ENCODE measurements at regions not wholly inside any gene's neighbourhood (a gene's known extent, or its start where the extent isn't known, plus 50 kb on each side); places are given as distances from the start of the nearest gene placed in this dataset.
A peak's percentile ranks its signal among the peaks of the same experiment; 100 is the strongest.

DNA sequence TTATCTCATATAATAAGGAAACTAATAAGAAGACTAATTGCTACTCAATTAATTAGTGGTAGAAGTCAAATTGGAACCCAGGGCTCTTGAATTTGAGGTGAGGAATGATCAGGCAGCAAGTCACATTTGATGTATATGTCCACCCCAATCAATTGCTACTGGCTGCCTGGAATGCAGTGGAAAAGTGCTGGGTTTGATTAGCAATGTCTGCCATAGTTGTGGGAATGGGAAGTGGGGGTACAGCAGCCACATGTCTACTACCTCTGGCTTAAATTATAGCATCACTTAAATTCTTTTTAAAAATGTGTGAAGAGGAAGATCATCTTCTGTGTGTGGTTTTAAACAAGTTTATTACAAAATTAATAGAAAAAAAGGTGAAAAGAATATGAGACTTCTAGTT lies 50.8 kb upstream of the NAV2 start:
- no peak for DNase-seq

DNA sequence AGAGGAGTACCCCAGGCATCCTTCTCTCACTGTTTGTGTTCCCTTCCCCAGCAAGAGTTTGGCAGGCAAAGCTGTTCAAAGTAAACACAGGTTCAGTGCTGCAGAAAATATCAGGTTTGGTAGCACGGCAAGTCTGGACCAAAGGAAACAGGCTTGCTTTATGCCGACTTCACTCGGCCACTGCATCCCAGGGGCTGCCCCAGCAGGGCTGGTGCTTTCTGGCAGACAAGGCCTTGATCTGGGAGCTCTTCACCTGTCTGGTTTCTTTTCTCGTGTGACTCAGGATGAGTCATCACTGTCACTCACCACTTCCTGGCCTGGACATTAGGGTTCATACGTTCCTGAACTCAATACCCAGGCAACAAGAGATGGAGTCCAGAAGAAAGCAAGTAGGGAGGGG lies 52.6 kb upstream of the NAV2 start:
- DNase-seq = peak; percentile 13

DNA sequence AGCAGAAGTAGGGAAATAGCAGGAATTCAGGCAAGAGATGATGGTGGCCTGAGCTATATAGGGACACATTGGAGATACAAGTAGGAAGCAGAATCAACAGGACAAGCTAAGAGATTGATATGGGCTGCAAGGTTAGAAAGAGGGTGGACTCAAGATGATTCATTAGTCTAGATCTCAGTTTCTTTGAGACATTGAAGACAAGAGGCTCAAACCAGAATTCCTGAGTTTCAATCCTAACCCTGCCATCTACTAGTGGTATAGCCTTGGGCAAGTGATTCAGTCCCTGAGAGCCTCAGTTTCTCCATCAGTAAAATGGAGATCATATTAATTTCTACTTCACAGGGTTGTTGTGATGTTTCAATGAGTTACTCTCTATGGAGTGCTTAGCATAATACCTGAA lies 53.1 kb upstream of the NAV2 start:
- DNase-seq = no peak

DNA sequence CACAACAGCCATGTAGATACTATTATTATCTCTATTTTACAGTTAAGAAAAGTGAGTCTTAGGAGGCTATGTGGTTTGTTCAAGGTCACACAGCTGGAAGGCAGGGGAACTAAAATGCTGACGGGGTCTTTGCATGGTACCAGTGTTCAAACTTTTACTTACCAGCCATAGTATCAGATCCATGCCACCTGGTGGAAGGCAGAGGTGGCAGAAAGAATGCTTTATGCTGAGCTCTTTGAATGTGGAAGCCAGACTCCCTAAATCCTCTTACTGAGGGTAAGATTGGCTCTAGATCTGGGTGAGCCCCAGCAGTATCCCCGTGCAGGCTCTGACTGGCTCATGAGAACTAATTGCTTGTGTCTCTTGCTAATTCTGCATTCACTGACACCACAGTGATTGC lies 54.3 kb upstream of the NAV2 start:
- no peak for DNase-seq

DNA sequence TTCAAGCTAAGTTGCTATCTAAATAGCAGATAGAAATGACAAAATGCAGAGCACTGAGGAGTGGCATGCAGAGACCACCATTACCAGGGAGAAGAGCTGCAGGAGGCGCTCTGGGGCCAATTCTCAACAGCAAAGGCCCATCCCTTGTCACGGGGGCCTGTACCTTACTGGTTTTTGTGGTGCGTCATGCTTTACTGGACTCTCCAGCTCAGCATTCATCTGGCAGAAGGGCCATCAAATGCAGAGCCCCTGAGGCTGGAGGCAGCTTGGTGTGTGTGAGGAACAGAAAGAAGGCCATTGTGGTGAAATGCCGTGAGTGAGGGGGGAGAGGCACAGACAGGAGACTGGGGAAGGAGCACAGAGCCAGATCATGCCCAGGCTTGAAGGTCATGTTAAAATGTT lies 56.5 kb upstream of the NAV2 start:
- no peak for DNase-seq

DNA sequence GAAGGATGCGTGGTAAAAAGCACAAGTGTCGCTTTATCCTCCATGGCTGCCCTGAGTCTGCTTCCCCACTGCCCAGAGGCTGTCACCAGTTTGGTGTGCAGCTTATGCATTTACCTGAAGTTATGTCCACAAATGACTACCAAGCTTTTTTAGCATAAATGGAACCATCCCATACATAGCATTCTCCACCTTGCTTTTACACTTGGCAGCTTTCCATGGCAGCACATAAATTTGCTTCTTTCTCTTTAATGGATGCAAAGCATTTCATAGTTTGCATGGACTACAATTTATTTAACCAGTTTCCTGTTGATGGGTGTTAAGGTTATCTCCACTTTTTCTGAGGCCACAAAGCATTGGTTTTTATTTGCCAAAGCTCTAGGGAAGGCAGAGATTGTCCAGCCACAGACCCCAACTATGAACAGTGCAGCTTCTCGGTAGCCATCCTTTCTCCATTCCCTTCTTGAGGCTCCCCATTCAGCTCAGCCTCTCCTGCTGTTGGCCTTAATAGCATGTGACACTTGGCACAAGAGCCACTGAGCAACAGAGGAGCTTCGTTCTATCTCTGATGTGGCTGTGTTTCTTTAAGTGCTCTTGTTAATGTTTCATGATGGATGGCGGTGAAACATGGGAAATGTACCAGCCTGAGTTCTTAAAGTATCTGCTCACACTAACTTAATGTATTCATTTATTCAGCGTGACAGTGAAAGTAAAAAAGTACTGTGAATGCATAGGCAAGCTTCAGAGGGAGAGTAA lies 59.8 kb upstream of the NAV2 start:
- DNase-seq = no peak

DNA sequence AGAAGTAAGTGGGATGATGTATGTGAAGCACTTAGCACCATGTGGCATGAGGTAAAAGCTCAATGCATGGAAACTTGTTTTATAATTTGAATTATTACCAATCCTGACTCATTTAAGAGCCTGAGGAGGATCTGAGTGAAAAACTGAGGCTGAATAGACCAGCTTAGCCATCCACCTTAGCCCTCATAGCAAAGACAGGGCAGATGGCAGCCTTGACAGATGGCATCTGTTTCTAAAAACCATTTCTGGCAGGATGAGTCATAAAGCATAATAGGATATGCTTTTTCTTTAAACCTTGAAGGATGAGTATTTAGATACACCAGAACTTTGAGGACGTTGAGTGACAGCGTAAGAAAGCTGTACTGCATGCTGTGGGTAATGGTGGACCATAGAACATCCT lies 61.0 kb upstream of the NAV2 start:
- no peak for DNase-seq

DNA sequence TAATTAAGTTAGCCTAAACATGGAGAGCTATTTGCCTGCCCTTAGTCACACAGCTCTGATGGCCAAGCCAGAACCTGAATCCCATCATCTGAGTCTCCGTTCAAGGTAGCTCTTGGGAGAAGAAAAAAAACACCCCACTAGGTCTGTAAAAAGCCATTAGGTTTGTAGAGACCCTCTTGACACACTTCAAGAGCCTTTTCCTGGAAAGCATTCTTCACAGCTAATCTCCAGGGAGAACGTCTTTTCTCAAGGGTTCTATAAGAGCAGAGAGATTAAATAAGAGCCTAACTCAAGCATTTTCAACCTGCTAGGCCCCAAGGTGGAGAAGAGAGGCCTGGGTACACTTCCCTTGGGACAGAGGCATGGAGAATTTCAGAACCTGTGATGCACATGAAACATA lies 61.6 kb upstream of the NAV2 start:
- no peak for DNase-seq

DNA sequence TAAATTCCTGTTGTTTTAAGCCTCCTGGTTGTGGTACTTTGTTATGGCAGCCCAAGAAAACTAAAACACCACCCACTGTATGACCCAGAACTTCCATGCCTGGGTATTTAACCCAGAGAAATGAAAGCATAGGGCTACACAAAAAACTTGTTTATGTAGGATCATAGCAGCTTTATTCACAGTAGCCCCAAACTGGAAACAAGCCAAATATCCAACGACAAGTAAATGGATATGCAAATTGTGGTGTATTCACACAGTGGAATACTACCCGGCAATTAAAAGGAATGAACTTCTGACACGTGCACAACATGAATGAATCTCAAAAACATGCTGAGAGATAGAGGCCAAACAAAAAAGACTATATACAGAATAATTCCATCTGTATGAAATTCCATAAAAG lies 62.2 kb upstream of the NAV2 start:
- DNase-seq = no peak

DNA sequence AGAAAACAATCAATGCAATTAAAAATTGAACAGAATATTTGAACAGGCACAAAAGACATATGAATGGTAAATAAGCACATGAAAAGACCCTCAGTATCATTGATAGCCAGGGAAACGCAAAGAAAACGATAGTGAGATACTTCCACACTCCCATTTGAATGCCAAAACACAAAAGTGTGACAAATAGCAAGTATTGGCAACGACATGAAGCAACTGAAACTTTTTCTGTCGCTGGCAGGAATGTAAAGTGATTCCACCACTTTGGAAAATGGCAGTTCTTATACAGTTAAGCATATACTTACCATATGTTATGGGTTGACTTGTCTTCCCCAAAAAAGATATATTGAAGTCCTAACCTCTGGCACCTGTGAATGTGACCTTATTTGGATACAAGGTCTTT lies 62.9 kb upstream of the NAV2 start:
- no peak for DNase-seq

DNA sequence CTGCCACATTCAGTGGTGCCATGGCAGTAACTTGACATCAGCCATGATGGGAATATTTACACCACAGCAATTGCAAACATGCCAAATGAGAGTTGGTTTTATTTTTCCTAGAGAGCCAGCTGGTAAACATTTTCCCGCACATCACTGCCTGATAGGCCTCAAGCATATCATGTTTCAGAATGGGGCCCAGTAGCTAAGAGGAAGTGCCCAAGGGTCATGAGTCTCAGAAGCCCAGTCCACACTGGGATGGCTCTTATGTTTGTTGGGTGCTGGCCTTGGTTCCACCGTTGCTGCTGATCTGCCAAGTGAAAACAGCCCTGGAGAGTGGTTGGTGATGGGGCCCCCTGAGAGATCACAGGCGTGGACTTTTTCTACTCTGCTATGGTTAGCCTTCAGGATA lies 64.3 kb upstream of the NAV2 start:
- no peak for DNase-seq

DNA sequence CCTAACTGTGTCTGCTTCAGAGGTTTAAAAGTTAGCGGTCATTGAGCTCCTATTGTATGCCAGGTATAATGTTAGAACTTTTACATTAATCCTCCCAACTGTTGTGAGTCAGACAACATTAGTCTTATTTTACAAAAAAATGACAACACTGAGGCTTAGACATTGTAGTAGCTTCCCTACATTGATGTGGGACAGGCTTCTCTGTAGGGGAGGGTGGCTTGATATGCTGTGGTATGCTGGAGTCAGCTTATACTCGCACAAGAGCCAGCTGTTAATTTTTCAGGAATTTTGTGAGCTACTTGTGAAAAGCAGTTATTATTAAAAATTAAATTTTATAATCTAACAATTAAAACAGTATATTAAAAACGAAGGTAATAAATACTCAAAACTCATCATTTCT lies 64.8 kb upstream of the NAV2 start:
- no peak for DNase-seq

DNA sequence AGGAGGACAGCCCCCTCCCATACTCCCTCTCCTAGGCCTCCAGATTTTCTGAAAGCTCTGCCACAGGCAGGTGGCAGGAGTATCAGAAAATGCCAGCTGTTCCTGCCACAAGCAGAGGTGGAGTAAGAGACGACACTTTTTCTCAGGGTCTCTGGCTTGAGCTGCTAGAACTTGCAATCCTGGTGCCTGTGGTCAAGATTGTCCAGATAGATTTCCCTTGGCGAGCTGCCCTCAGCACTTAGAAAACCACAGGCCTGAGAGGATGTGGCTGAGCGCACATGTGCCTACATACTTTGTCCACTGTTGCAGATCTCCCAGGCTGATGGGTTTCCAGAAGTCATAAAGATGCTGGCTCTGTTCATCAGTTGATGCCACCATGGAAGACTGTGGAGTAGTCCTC lies 65.7 kb upstream of the NAV2 start:
- no peak for DNase-seq

DNA sequence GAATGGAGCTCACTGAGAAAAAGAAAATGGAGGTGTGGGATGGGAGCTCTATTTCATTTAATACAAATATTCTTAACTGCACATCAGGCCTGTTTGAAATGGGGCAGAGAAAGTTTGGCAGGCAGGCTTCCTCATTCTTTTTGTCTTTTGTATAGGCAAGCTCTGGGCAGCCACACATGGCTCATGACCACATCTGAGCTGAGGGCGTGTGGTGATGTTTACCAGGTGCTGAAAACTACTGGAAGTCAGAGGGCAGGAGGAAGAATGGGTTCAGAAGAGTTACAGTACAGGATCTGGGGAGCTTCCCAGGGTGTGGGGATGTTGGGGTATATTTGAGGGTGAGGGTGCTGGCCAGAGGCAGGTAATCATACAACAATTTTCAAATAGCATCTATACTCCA lies 66.3 kb upstream of the NAV2 start:
- no peak for DNase-seq

DNA sequence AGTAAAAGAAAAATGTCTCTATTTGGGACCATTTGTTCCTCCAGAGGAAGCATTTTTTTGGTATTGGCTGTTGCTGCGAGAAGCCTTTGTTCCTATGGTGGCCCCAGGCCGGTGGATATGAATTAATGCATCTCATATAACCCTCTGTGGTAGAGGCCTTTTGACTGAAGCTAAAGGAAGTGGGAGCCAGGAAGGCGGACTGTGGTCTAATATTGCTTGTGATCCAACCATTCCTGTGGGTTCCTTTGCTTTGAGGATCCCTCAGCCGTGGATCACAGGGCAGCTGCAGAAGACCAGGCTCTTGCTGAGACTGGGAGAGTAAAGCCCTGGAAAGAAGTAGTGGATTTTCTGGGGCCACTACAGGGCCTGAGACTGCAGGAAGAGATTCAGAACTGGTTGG lies 68.3 kb upstream of the NAV2 start:
- DNase-seq = no peak

DNA sequence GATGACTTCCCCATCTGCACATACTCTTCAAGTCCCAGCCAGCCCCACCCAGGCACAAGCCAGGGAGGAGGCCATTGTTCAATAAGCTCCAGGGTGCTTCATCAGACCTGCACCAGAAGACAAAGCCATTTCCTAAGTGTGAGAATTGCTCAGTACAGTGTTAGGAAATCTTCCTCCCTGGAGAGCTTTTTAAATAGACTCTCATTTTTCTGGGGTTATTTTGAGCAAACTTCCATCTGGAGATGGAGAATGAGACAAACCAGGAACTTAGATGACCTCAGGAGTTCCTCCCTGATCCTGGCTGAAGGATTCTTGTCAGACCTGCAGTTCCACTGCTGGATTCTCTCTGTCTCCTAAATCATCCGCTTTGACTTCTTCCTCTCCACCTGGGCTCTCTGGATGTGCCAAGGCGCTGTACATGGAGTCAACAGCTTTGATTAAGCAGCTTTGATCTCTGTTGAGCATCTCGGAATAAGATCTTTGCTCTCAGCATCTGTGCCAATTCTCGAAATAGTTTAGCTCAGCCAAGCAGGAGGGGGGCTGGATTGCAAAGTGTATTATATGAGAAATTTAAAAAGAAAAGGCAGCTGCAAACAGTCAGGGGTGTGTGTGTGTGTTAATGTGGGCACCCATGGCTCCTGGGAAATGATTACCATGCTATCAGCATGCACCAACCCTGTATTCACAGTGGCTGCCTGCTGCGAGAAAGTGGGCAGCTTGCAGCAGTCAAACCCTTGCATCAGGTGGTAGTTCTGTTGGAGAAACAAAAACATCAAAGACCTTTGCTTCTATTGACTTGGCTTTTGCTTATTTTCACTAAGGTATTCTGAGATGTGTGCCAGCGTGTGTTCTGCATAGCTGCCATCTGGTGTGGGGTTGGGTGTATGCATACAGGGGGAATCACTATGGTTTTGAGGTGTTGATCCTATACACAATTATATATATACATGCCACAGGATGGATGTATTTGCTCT lies 70.2 kb upstream of the NAV2 start:
- no peak for DNase-seq

DNA sequence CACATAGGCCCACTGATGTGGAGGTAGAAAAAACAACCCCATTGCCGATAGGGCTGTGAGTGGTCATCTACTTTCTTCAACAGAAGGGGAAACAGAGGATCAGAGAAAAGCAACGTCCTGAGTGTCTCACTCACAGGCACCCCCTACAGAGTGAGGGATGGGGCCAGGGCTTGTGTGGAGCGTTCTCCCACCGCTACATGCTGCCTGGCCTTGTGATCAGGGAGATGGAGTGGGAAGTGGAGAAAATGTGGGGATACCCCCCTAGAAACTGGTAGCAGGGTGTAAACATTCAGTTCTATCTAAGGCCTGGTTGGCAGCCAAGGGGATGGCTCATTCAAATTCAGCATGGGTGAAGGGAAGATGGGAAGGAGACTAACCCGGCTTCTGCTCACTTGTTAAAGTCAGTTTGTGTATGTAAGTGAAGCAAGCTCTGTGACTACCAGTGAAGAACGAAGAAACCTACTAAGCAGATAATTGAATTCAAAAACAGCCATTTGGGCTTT lies 73.0 kb upstream of the NAV2 start:
- DNase-seq = no peak

DNA sequence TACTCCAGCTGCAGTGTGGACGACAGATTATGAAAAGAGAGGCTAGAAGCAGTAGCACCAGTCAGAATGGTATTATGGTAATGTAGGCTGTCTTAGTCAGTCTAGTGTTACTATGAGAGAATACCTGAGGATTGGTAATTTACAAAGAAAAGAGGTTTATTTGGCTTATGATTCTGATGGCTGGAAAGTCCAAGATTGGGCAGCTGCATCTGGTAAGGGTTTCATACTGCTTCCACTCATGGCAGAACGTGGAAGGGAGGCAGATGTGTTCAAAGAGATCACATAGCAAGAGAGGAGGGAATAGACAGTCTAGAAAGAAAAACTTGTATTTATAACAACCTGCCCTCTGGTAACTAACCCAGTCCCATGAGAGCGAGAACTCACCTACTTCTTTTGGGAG lies 77.3 kb upstream of the NAV2 start:
- no peak for DNase-seq

DNA sequence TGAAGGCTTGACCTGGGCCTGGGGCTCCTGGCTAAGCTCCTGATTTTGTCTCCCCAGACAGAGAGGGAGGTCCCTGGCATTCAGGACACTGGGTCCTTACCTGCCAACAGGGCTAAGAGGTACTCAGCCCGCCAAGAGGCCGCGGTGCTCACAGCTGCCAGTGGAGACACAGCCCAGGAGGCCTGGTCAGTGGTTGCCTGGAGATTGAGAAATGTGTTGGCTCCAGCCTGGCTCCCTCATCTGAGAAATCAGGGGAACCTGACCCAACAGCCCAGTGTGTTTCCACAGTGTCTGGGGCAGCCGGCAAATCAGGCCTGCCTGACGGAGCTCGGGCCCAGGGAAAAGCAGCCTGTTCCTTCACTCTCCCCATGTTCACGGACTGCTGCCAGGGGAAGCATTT lies 79.4 kb upstream of the NAV2 start:
- no peak for DNase-seq

DNA sequence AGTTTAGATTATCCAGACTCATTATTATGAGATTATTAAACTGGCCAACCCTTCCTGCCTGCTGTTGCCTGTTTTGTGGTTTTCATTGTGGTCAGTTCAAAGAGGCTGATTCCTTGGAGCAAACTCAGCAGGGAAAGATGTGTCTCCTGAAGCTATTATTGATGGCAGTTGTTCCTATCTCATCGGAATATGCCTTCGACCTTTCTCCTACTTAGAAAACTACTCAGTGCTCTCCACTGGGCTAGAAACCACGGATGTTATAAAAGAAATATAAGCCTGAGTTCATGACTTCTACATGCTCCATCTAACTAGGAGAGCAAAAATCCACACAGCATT lies 80.2 kb upstream of the NAV2 start:
- no peak for DNase-seq

DNA sequence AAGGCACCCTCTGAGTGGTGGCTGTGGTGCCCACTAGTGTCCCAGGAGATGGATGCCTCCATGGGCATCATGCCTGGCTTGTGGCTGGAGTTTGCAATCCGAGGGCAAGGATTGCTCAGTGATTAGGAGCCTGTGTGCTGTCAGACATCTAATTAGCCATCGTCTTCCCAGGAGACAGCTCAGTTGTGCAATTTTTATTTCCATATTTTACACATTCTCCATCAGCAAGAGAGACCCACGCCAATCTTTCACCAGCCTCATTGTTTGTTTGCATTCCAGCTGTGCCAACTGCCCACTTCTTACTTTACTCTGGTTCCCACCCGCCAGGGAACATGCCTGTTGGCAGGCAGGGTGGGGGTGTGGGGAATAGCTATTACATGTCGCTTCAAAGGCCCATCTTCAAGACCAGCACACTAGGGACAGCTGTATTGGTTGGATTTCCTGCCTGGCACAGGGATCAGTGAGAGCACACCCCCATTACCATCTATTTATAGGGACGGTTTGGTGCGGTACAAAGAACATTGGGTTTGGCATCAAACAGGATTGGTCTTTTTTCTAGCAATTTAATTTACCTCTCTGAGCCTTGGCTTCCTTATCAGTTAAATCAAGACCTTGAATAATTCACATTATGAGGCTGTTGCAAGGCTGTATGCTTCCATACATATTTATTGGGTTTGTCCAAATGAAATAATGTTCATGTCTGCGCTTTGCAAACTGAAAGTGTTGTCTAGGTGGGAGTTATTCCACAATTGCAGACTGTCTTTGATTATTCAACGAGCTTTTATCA lies 80.7 kb upstream of the NAV2 start:
- no peak for DNase-seq

DNA sequence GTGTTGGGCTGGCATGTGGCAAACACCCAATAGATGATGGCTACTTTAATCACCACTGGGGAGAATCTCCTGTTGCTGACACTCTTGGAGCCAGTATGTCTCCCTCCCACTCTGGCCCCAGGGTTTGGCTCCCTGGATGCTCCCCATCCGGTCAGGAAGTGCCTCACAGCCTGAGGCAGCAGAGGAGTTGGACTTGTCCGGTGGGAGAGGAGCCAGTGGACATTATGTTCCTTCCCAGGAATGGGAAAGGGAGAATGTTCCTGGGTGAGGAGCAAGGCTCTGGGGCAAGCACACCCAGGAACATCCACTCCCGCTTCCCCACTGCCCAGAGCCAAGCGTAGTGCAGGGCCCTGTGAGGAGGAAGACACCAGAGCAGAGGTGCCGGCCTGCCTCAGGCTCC lies 84.6 kb upstream of the NAV2 start:
- DNase-seq = no peak

DNA sequence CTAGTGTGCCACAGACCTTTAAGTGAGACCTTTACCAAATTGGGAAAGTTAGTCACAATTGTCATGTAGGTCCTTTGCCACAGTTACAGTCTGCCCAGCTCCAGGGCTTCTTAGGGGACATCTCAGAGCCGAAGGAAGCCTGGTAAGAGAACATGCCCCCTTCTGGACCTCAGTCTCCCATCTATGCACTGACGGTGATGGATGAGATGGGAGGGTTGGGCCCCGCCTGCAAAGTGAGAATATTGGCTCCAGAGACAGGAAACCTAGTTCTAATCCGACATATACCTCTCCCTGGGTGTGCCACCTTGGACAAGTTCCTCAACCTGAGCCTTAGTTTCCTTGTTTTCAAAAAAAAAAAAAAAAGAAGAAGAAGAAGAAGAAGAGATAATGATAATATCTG lies 85.1 kb upstream of the NAV2 start:
- DNase-seq = no peak

DNA sequence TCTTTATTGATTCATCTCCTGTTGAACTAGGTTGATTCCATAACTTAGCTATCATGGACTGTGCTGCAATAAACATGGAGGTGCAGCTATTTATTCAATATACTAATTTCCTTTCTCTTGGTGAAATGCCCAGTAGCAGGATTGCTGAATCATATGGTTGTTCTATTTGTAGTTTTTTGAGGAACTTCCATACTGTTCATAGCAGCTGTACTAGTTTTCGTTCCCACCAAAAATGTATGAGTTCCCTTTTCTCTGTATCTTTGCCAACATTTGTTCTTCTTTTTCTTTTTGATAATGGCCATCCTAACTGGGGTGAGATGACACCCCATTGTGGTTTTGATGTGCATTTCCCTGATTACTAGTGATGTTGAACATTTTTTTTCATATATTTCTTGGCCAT lies 87.2 kb upstream of the NAV2 start:
- DNase-seq = no peak

All from CD4-positive, alpha-beta T cell treated with Interleukin-17A for 1 hour (primary cell).